Testis (tissue), 2 donors: ENCODE measurements at regions not wholly inside any gene's neighbourhood (a gene's known extent, or its start where the extent isn't known, plus 50 kb on each side); places are given as distances from the start of the nearest gene placed in this dataset.

Source experiments
- DNase-seq: peaks from one replicate; pipeline ENCODE4 v3.0.0-alpha.2; 2019
- H3K27ac ChIP-seq, 2 donors: fragments of 200-600 bp; sonication (generic); one replicate each; pipeline ENCODE4 v1.5.1; 2019
- H3K27me3 ChIP-seq: fragments of 200-600 bp; sonication (generic); one replicate; pipeline ENCODE4 v1.5.1; 2019
- H3K36me3 ChIP-seq: fragments of 200-600 bp; sonication (generic); one replicate; pipeline ENCODE4 v1.5.1; 2017; ENCODE audit warnings: low read depth; ENCODE audit errors: missing control alignments
- H3K4me1 ChIP-seq: fragments of 200-600 bp; sonication (generic); one replicate; pipeline ENCODE4 v1.5.1; 2019
- H3K4me3 ChIP-seq, 2 donors: fragments of 200-600 bp; sonication (generic); one replicate each; pipeline ENCODE4 v1.5.1; 2017 to 2019
- H3K9me3 ChIP-seq: fragments of 200-600 bp; sonication (generic); one replicate; pipeline ENCODE4 v1.5.1; 2017
- CTCF ChIP-seq, 3 experiments: fragments of 450-650 bp in 2 of 3; fragments of 200-600 bp in 1 of 3; sonication (generic) in 1 of 3; IDR thresholded peaks; one replicate each; pipeline ENCODE4 v1.5.1; 2016 to 2019; ENCODE audit warnings: antibody characterized with exemption in 3 of 3, mild to moderate bottlenecking in 2 of 3, moderate library complexity in 1 of 3
- POLR2A ChIP-seq: fragments of 450-650 bp; IDR thresholded peaks from one replicate; pipeline ENCODE4 v1.6.1; 2017; ENCODE audit warnings: antibody characterized with exemption, mild to moderate bottlenecking, moderate library complexity
- WGBS, 2 donors: methylation state at CpG; one replicate each; pipeline ENCODE4 v1.1.5; 2018; 5-methylcytosine and 5-hydroxymethylcytosine counted together
- intact Hi-C: fragments of 100-400 bp; cut with DNase I; formaldehyde crosslinking; loops from one replicate; pipeline ENCODE4 v1.15.1; 2023; ENCODE audit warnings: low total_unique reads

GRCh38 chr6:6912817-6913744 lies 194.7 kb upstream of the RREB1 start:
- TF ChIP-seq CTCF (IDR thresholded peaks at IDR 0.05) (no peak), POLR2A (no peak)
- no peak overlapping the region for H3K27ac ChIP-seq
- H3K36me3 ChIP-seq = no peaks in the 10 kb centered on the region
- H3K4me1 ChIP-seq = peaks cover 11% of the 10 kb centered on the region
- no peak overlapping the region for H3K4me3 ChIP-seq
- H3K9me3 ChIP-seq = no peaks in the 10 kb centered on the region
- DNase-seq = no peak
- H3K27me3 ChIP-seq = no peaks in the 10 kb centered on the region
- WGBS, 2 donors = 74 to 80% methylated on average over 11 of the region's 11 CpGs
- intact Hi-C loops = no loop called here

- intact Hi-C loops = no loop called here
- Histone ChIP-seq H3K36me3 (no peaks in the 10 kb centered on the region), H3K4me3 (no peak overlapping the region), H3K9me3 (no peaks in the 10 kb centered on the region), H3K27me3 (no peaks in the 10 kb centered on the region), H3K4me1 (peaks cover 11% of the 10 kb centered on the region), H3K27ac (peak overlapping the region; percentile 68 to 88)
- DNase-seq = no peak
- TF ChIP-seq POLR2A (no peak), CTCF (IDR thresholded peaks at IDR 0.05) (no peak)
- WGBS, 2 donors = 69 to 74% methylated on average over 3 of the region's 3 CpGs
These were observed 192.5 kb upstream of the RREB1 start for GRCh38 chr6:6915219-6915618.

GRCh38 chr6:6915813-6916547 lies 191.8 kb upstream of the RREB1 start:
- H3K27ac ChIP-seq = peak overlapping the region; percentile 68 to 88
- H3K9me3 ChIP-seq = no peaks in the 10 kb centered on the region
- intact Hi-C loops = no loop called here
- peak; percentile 85 for DNase-seq
- H3K36me3 ChIP-seq = no peaks in the 10 kb centered on the region
- no peak for TF ChIP-seq CTCF (IDR thresholded peaks at IDR 0.05)
- no peak for TF ChIP-seq POLR2A
- H3K27me3 ChIP-seq = no peaks in the 10 kb centered on the region
- H3K4me3 ChIP-seq = no peak overlapping the region
- peaks cover 11% of the 10 kb centered on the region for H3K4me1 ChIP-seq
- 22 to 26% methylated on average over 9 of the region's 9 CpGs for WGBS, 2 donors

- 57 to 70% methylated on average over 6 of the region's 6 CpGs for WGBS, 2 donors
- Histone ChIP-seq H3K4me3 (no peak overlapping the region), H3K4me1 (peaks cover 11% of the 10 kb centered on the region), H3K36me3 (no peaks in the 10 kb centered on the region), H3K27ac (peak overlapping the region in 1 of 2 donors; percentile 88), H3K27me3 (no peaks in the 10 kb centered on the region), H3K9me3 (no peaks in the 10 kb centered on the region)
- intact Hi-C loops = no loop called here
- no peak for DNase-seq
- no peak for TF ChIP-seq CTCF (IDR thresholded peaks at IDR 0.05)
- no peak for TF ChIP-seq POLR2A
These were observed 191.2 kb upstream of the RREB1 start for GRCh38 chr6:6916598-6916997.
